ENCODE measurements at regions not wholly inside any gene's neighbourhood (a gene's known extent, or its start where the extent isn't known, plus 50 kb on each side); places are given as distances from the start of the nearest gene placed in this dataset.

DNA sequence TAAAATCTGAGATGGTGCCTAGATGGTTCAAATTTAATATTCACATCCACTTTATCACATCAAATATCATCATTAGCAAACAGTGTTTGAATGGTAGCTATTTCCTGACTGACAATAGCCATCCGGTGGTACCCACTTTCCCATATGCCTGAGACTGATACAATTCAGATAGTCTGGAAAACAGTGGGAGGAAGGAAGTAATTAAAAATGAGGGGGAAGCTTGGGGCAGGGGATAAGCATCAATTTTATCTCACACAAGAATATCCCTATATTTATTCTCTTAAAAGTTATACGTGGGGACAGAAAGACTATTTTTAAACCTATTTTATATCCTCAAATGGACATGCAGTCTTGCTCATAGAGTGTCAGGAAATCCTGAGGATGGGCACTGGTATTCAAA, 122.5 kb upstream of the GAP43 start:
- no peaks in the 10 kb centered on the region for H3K36me3 ChIP-seq (ENCODE audit: control insufficient read depth in 1 of 2, insufficient read depth in 2 of 2, low read length in 2 of 2)
- no peak overlapping the region for H3K27ac ChIP-seq (ENCODE audit: low read depth, low read length)
- no peak overlapping the region for H3K4me3 ChIP-seq (ENCODE audit: low read depth, low read length)
- no peaks in the 10 kb centered on the region for H3K27me3 ChIP-seq (ENCODE audit: insufficient read depth, low read length)
- no peak overlapping the region for H3K4me2 ChIP-seq (ENCODE audit: low read length)
- peaks cover 7 to 8% of the 10 kb centered on the region in 2 experiments for H3K4me1 ChIP-seq (ENCODE audit: control insufficient read depth in 1 of 2, insufficient read depth in 2 of 2, low read length in 2 of 2)
- no peak overlapping the region for H2AFZ ChIP-seq (ENCODE audit: insufficient read depth, low read length, poor library complexity)
- no peak overlapping the region for H3K9ac ChIP-seq (ENCODE audit: low read length)
- DNase-seq = no peak
- no CpG with 5 or more reads among the region's 2 CpGs for WGBS (ENCODE audit: extremely low coverage, insufficient coverage, insufficient read length)
- no peak overlapping the region for H2AK5ac ChIP-seq (ENCODE audit: low read length)
- no peaks in the 10 kb centered on the region for H3K79me2 ChIP-seq (ENCODE audit: control insufficient read depth, insufficient read depth, low read length, poor library complexity)
- no peak overlapping the region for H4K12ac ChIP-seq (ENCODE audit: low read depth, low read length)
- H2BK12ac ChIP-seq (ENCODE audit: low read length) = no peak overlapping the region
- H4K8ac ChIP-seq (ENCODE audit: low read depth, low read length) = no peak overlapping the region
- H3K4ac ChIP-seq (ENCODE audit: low read depth, low read length) = no peak overlapping the region
- H3K23ac ChIP-seq (ENCODE audit: low read length) = no peak overlapping the region
- no peak overlapping the region for H2BK5ac ChIP-seq (ENCODE audit: low read depth, low read length, poor library complexity)
- H3K14ac ChIP-seq (ENCODE audit: low read length) = no peak overlapping the region
- H4K91ac ChIP-seq (ENCODE audit: low read depth, low read length) = no peak overlapping the region
- H3K9me3 ChIP-seq (ENCODE audit: insufficient read depth, low read depth, low read length) = peaks cover 4% of the 10 kb centered on the region
- H3K18ac ChIP-seq (ENCODE audit: low read length) = no peak overlapping the region
- no peak overlapping the region for H2BK120ac ChIP-seq (ENCODE audit: insufficient read depth, low read length, poor library complexity)
- peaks cover 7% of the 10 kb centered on the region for H3K79me1 ChIP-seq (ENCODE audit: low read length)

DNA sequence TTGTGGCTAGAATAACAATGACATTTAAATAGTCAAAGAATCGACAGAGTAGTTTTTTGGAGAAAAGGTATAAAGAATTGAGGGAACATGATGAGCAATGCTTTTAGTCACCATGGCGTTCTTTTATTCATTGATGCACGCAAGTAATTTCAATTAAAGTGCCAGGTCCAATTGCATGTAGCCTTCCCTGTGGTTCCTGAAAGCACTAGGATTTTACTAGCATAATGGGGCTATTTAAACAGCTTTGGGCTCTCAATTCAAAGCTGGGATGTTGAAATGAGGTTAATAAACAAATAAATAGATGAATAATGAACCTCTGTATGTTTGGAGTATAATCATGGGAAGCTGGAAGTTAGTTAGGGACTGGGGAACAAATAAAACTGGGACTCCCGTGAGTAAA, 121.2 kb upstream of the GAP43 start:
- DNase-seq = no peak
- Histone ChIP-seq H3K36me3 (ENCODE audit: control insufficient read depth in 1 of 2, insufficient read depth in 2 of 2, low read length in 2 of 2) (no peaks in the 10 kb centered on the region), H3K4me3 (ENCODE audit: low read depth, low read length) (no peak overlapping the region), H2BK120ac (ENCODE audit: insufficient read depth, low read length, poor library complexity) (no peak overlapping the region), H3K4ac (ENCODE audit: low read depth, low read length) (no peak overlapping the region), H2BK12ac (ENCODE audit: low read length) (no peak overlapping the region), H2AFZ (ENCODE audit: insufficient read depth, low read length, poor library complexity) (no peak overlapping the region), H4K8ac (ENCODE audit: low read depth, low read length) (no peak overlapping the region), H4K91ac (ENCODE audit: low read depth, low read length) (no peak overlapping the region), H2BK5ac (ENCODE audit: low read depth, low read length, poor library complexity) (no peak overlapping the region), H3K9ac (ENCODE audit: low read length) (no peak overlapping the region), H3K9me3 (ENCODE audit: insufficient read depth, low read depth, low read length) (peaks cover 5% of the 10 kb centered on the region), H3K4me2 (ENCODE audit: low read length) (no peak overlapping the region), H2AK5ac (ENCODE audit: low read length) (no peak overlapping the region), H4K12ac (ENCODE audit: low read depth, low read length) (no peak overlapping the region), H3K27ac (ENCODE audit: low read depth, low read length) (no peak overlapping the region), H3K79me2 (ENCODE audit: control insufficient read depth, insufficient read depth, low read length, poor library complexity) (no peaks in the 10 kb centered on the region), H3K79me1 (ENCODE audit: low read length) (peaks cover 7% of the 10 kb centered on the region), H3K14ac (ENCODE audit: low read length) (no peak overlapping the region), H3K4me1 (ENCODE audit: control insufficient read depth in 1 of 2, insufficient read depth in 2 of 2, low read length in 2 of 2) (peaks cover 7 to 8% of the 10 kb centered on the region in 2 experiments), H3K23ac (ENCODE audit: low read length) (no peak overlapping the region), H3K18ac (ENCODE audit: low read length) (no peak overlapping the region), H3K27me3 (ENCODE audit: insufficient read depth, low read length) (no peaks in the 10 kb centered on the region)
- no CpG with 5 or more reads among the region's 4 CpGs for WGBS (ENCODE audit: extremely low coverage, insufficient coverage, insufficient read length)

DNA sequence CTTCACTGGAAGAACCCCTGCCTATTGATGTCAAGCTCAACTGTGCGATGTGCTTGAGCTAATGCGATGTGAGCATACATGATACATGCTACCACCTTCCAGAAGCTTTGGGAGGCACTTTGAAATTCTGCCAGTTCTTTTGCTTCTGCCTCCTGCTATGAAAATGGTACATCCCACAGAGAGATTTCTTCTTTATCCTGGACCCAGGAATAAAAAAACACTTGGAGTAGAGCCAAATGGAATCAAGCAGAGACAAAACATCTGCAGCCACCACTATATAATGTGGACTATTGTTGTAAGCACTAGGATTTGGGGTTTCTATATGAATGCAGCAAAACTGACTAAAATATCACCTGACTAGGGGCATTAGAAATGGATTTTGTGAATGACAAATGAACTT, 119.9 kb upstream of the GAP43 start:
- Histone ChIP-seq H2BK5ac (ENCODE audit: low read depth, low read length, poor library complexity) (no peak overlapping the region), H3K9ac (ENCODE audit: low read length) (no peak overlapping the region), H2BK12ac (ENCODE audit: low read length) (no peak overlapping the region), H3K4ac (ENCODE audit: low read depth, low read length) (no peak overlapping the region), H3K23ac (ENCODE audit: low read length) (no peak overlapping the region), H3K79me2 (ENCODE audit: control insufficient read depth, insufficient read depth, low read length, poor library complexity) (no peaks in the 10 kb centered on the region), H2BK120ac (ENCODE audit: insufficient read depth, low read length, poor library complexity) (no peak overlapping the region), H2AFZ (ENCODE audit: insufficient read depth, low read length, poor library complexity) (no peak overlapping the region), H4K12ac (ENCODE audit: low read depth, low read length) (no peak overlapping the region), H3K9me3 (ENCODE audit: insufficient read depth, low read depth, low read length) (peaks cover 5% of the 10 kb centered on the region), H3K4me3 (ENCODE audit: low read depth, low read length) (no peak overlapping the region), H4K91ac (ENCODE audit: low read depth, low read length) (no peak overlapping the region), H3K36me3 (ENCODE audit: control insufficient read depth in 1 of 2, insufficient read depth in 2 of 2, low read length in 2 of 2) (no peaks in the 10 kb centered on the region), H3K79me1 (ENCODE audit: low read length) (peaks cover 7% of the 10 kb centered on the region), H3K27me3 (ENCODE audit: insufficient read depth, low read length) (no peaks in the 10 kb centered on the region), H4K8ac (ENCODE audit: low read depth, low read length) (no peak overlapping the region), H3K27ac (ENCODE audit: low read depth, low read length) (no peak overlapping the region), H3K4me1 (ENCODE audit: control insufficient read depth in 1 of 2, insufficient read depth in 2 of 2, low read length in 2 of 2) (peaks cover 7 to 8% of the 10 kb centered on the region in 2 experiments), H3K18ac (ENCODE audit: low read length) (no peak overlapping the region), H2AK5ac (ENCODE audit: low read length) (no peak overlapping the region), H3K14ac (ENCODE audit: low read length) (no peak overlapping the region), H3K4me2 (ENCODE audit: low read length) (no peak overlapping the region)
- DNase-seq = no peak
- no CpG with 5 or more reads among the region's 2 CpGs for WGBS (ENCODE audit: extremely low coverage, insufficient coverage, insufficient read length)

DNA sequence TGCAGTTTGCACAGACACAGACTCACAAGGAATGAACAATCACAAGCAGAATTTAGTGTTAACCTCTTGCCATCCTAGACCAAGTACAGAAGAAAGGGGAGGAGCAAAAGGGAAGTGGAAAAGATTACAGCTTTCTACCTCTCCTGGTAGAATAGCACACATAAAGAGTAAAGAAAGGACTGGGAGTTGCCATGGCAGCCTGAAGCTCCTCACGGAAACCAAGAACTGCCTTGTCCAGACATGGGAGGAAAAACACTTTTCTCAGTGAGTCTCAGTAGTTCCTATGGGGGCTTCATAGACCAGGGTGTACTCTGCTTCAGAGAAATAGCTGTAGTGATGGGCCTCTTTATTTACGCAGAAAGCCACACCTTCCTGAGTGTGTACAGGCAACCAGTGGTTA, 114.7 kb upstream of the GAP43 start:
- DNase-seq = no peak
- Histone ChIP-seq H3K9ac (ENCODE audit: low read length) (no peak overlapping the region), H3K4ac (ENCODE audit: low read depth, low read length) (no peak overlapping the region), H3K23ac (ENCODE audit: low read length) (no peak overlapping the region), H3K14ac (ENCODE audit: low read length) (no peak overlapping the region), H3K18ac (ENCODE audit: low read length) (no peak overlapping the region), H2BK5ac (ENCODE audit: low read depth, low read length, poor library complexity) (no peak overlapping the region), H4K91ac (ENCODE audit: low read depth, low read length) (no peak overlapping the region), H3K4me3 (ENCODE audit: low read depth, low read length) (no peak overlapping the region), H4K8ac (ENCODE audit: low read depth, low read length) (no peak overlapping the region), H2AK5ac (ENCODE audit: low read length) (no peak overlapping the region), H2BK12ac (ENCODE audit: low read length) (no peak overlapping the region), H3K36me3 (ENCODE audit: control insufficient read depth in 1 of 2, insufficient read depth in 2 of 2, low read length in 2 of 2) (no peaks in the 10 kb centered on the region), H2AFZ (ENCODE audit: insufficient read depth, low read length, poor library complexity) (no peak overlapping the region), H3K79me1 (ENCODE audit: low read length) (no peaks in the 10 kb centered on the region), H3K27me3 (ENCODE audit: insufficient read depth, low read length) (no peaks in the 10 kb centered on the region), H3K79me2 (ENCODE audit: control insufficient read depth, insufficient read depth, low read length, poor library complexity) (no peaks in the 10 kb centered on the region), H2BK120ac (ENCODE audit: insufficient read depth, low read length, poor library complexity) (no peak overlapping the region), H3K4me2 (ENCODE audit: low read length) (no peak overlapping the region), H3K9me3 (ENCODE audit: insufficient read depth, low read depth, low read length) (peaks cover 5% of the 10 kb centered on the region), H3K27ac (ENCODE audit: low read depth, low read length) (no peak overlapping the region), H3K4me1 (ENCODE audit: control insufficient read depth in 1 of 2, insufficient read depth in 2 of 2, low read length in 2 of 2) (peaks cover 3% of the 10 kb centered on the region in 2 experiments), H4K12ac (ENCODE audit: low read depth, low read length) (no peak overlapping the region)
- WGBS (ENCODE audit: extremely low coverage, insufficient coverage, insufficient read length) = no CpG with 5 or more reads among the region's 2 CpGs
